WI38 (cell line): ENCODE measurements at regions not wholly inside any gene's neighbourhood (a gene's known extent, or its start where the extent isn't known, plus 50 kb on each side); places are given as distances from the start of the nearest gene placed in this dataset.

ENCODE experiments used
- H3K4me3 ChIP-seq: 2 replicates; pipeline ENCODE4 v1.5.1; 2011; ENCODE audit warnings: low read depth, mild to moderate bottlenecking, control low read depth, low read length
- CTCF ChIP-seq: IDR thresholded peaks from 2 replicates; pipeline ENCODE4 v1.5.1; 2012; ENCODE audit warnings: low read depth, mild to moderate bottlenecking, control low read depth, low read length

- H3K4me3 ChIP-seq, result no peak overlapping the region
- no peak for TF ChIP-seq CTCF
These were observed 637.2 kb upstream of the CPEB2 start for GRCh38 chr4:14364953-14365536.

- no peak for TF ChIP-seq CTCF
- no peak overlapping the region for H3K4me3 ChIP-seq
These were observed 633.9 kb upstream of the CPEB2 start for GRCh38 chr4:14368391-14368790.

GRCh38 chr4:14371131-14371530, 631.1 kb upstream of the CPEB2 start:
- no peak overlapping the region for H3K4me3 ChIP-seq
- TF ChIP-seq CTCF, result no peak

GRCh38 chr4:14375816-14376215, 626.5 kb upstream of the CPEB2 start:
- TF ChIP-seq CTCF, result no peak
- no peak overlapping the region for H3K4me3 ChIP-seq

GRCh38 chr4:14379183-14379582, 623.1 kb upstream of the CPEB2 start:
- TF ChIP-seq CTCF, result no peak
- H3K4me3 ChIP-seq, result no peak overlapping the region

- H3K4me3 ChIP-seq, result no peak overlapping the region
- TF ChIP-seq CTCF, result no peak
These were observed 618.6 kb upstream of the CPEB2 start for GRCh38 chr4:14383652-14384051.

GRCh38 chr4:14384824-14385223, 617.5 kb upstream of the CPEB2 start:
- no peak for TF ChIP-seq CTCF
- H3K4me3 ChIP-seq, result no peak overlapping the region
